GM21717 (cell line): ENCODE measurements at regions not wholly inside any gene's neighbourhood (a gene's known extent, or its start where the extent isn't known, plus 50 kb on each side); places are given as distances from the start of the nearest gene placed in this dataset.

Experiments
- ATAC-seq: cut with Tn5 transposase; IDR thresholded peaks from one replicate; pipeline ENCODE4 v1.9.1; 2021; ENCODE audit warnings: mild to moderate bottlenecking, moderate library complexity; ENCODE audit not compliant: unreplicated experiment

GRCh38 chr17:53996890-53997289, 174.2 kb downstream of the KIF2B start:
- ATAC-seq, result no peak

GRCh38 chr17:54007855-54008254, 185.1 kb downstream of the KIF2B start:
- ATAC-seq, result no peak

GRCh38 chr17:54009502-54009901, 186.8 kb downstream of the KIF2B start:
- no peak for ATAC-seq

- ATAC-seq, result no peak
Measured at GRCh38 chr17:54013072-54013471, 190.3 kb downstream of the KIF2B start.

GRCh38 chr17:54015734-54016133, 193.0 kb downstream of the KIF2B start:
- no peak for ATAC-seq

- no peak for ATAC-seq
Measured at GRCh38 chr17:54021418-54021817, 198.7 kb downstream of the KIF2B start.

GRCh38 chr17:54028986-54029580, 206.4 kb downstream of the KIF2B start:
- ATAC-seq, result no peak

GRCh38 chr17:54029986-54030385, 207.3 kb downstream of the KIF2B start:
- no peak for ATAC-seq

- ATAC-seq, result no peak
Measured at GRCh38 chr17:54046570-54046969, 223.8 kb downstream of the KIF2B start.

- no peak for ATAC-seq
Measured at GRCh38 chr17:54063639-54064038, 240.9 kb downstream of the KIF2B start.

GRCh38 chr17:54085020-54085419, 262.3 kb downstream of the KIF2B start:
- no peak for ATAC-seq

GRCh38 chr17:54085934-54086333, 263.2 kb downstream of the KIF2B start:
- ATAC-seq, result no peak

GRCh38 chr17:54096216-54096615, 273.5 kb downstream of the KIF2B start:
- ATAC-seq, result no peak

GRCh38 chr17:54099221-54099620, 276.5 kb downstream of the KIF2B start:
- ATAC-seq, result no peak

GRCh38 chr17:54102246-54102645, 279.5 kb downstream of the KIF2B start:
- ATAC-seq, result no peak

GRCh38 chr17:54111576-54111975, 288.8 kb downstream of the KIF2B start:
- ATAC-seq, result no peak

- ATAC-seq, result no peak
Measured at GRCh38 chr17:54117452-54117851, 294.7 kb downstream of the KIF2B start.

- ATAC-seq, result no peak
Measured at GRCh38 chr17:54124456-54124855, 301.7 kb downstream of the KIF2B start.

- ATAC-seq, result no peak
Measured at GRCh38 chr17:54153423-54153822, 330.7 kb downstream of the KIF2B start.

GRCh38 chr17:54157542-54157941, 334.8 kb downstream of the KIF2B start:
- no peak for ATAC-seq

GRCh38 chr17:54172096-54172984, 349.6 kb downstream of the KIF2B start:
- ATAC-seq, result no peak

- no peak for ATAC-seq
Measured at GRCh38 chr17:54172985-54173316, 350.2 kb downstream of the KIF2B start.
